OCI-LY1 (cell line): ENCODE measurements at regions not wholly inside any gene's neighbourhood (a gene's known extent, or its start where the extent isn't known, plus 50 kb on each side); places are given as distances from the start of the nearest gene placed in this dataset.

Experiments
- EZH2 ChIP-seq: fragments of 200-600 bp; sonication (generic), shearing (Covaris generic); IDR thresholded peaks from 2 replicates; pipeline ENCODE4 v1.8.0; 2017; ENCODE audit warnings: borderline replicate concordance, mixed run types, mild to moderate bottlenecking, antibody characterized with exemption, low read length, moderate library complexity, mixed read lengths
- TF ChIP-seq, protein P1 (sequence below): fragments of 200-600 bp; sonication (generic), shearing (Covaris generic); IDR thresholded peaks from 2 replicates; pipeline ENCODE4 v1.5.1; 2017; ENCODE audit warnings: mild to moderate bottlenecking, antibody characterized with exemption, low read length, moderate library complexity, mixed read lengths

- TF ChIP-seq, protein P1, sequence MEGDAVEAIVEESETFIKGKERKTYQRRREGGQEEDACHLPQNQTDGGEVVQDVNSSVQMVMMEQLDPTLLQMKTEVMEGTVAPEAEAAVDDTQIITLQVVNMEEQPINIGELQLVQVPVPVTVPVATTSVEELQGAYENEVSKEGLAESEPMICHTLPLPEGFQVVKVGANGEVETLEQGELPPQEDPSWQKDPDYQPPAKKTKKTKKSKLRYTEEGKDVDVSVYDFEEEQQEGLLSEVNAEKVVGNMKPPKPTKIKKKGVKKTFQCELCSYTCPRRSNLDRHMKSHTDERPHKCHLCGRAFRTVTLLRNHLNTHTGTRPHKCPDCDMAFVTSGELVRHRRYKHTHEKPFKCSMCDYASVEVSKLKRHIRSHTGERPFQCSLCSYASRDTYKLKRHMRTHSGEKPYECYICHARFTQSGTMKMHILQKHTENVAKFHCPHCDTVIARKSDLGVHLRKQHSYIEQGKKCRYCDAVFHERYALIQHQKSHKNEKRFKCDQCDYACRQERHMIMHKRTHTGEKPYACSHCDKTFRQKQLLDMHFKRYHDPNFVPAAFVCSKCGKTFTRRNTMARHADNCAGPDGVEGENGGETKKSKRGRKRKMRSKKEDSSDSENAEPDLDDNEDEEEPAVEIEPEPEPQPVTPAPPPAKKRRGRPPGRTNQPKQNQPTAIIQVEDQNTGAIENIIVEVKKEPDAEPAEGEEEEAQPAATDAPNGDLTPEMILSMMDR, result peak; percentile 39; the same call in 1 of the 2 replicates
- no peak for TF ChIP-seq EZH2
These were observed 84.1 kb downstream of the TSN start for GRCh38 chr2:121839584-121839983.
